ENCODE measurements at regions not wholly inside any gene's neighbourhood (a gene's known extent, or its start where the extent isn't known, plus 50 kb on each side); places are given as distances from the start of the nearest gene placed in this dataset.

DNA sequence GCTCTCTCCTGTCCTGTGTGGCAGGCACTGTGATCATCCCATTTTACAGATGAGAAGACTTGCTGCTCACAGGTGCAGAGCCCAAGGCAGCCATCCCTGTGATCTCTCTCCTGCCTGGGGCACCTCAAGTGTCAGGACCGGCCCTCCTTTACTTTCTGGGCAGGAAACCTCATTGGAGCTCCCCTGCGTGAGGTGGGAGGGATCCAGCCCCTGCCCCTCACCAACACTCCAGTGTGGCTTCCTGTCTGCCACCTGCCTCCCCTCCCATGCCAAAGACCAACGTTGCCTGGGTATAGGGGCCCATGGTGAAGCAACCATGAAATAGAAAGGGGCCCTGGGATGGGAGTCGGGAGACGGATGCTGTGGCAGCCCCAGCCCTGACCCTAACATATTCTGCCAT lies 91.2 kb upstream of the MYL10 start (continued):
- TF ChIP-seq TAF1 (conservative IDR thresholded peaks at IDR 0.05) (no peak), SP1 (IDR thresholded peaks at IDR 0.05) (no peak), ATF3 (IDR thresholded peaks at IDR 0.05) (no peak), HNF4G (IDR thresholded peaks at IDR 0.05) (no peak), RAD21 (IDR thresholded peaks at IDR 0.05) (no peak), FOXA1 (IDR thresholded peaks at IDR 0.05) (no peak), NR2F2 (IDR thresholded peaks at IDR 0.05) (no peak), HNF4A (conservative IDR thresholded peaks at IDR 0.05) (no peak)
- TF ChIP-seq, protein P1, sequence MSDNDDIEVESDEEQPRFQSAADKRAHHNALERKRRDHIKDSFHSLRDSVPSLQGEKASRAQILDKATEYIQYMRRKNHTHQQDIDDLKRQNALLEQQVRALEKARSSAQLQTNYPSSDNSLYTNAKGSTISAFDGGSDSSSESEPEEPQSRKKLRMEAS (IDR thresholded peaks at IDR 0.05): no peak
- TF ChIP-seq, protein P2, sequence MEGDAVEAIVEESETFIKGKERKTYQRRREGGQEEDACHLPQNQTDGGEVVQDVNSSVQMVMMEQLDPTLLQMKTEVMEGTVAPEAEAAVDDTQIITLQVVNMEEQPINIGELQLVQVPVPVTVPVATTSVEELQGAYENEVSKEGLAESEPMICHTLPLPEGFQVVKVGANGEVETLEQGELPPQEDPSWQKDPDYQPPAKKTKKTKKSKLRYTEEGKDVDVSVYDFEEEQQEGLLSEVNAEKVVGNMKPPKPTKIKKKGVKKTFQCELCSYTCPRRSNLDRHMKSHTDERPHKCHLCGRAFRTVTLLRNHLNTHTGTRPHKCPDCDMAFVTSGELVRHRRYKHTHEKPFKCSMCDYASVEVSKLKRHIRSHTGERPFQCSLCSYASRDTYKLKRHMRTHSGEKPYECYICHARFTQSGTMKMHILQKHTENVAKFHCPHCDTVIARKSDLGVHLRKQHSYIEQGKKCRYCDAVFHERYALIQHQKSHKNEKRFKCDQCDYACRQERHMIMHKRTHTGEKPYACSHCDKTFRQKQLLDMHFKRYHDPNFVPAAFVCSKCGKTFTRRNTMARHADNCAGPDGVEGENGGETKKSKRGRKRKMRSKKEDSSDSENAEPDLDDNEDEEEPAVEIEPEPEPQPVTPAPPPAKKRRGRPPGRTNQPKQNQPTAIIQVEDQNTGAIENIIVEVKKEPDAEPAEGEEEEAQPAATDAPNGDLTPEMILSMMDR (IDR thresholded peaks at IDR 0.05; ENCODE audit: low read depth, low read length, missing input control): no peak

DNA sequence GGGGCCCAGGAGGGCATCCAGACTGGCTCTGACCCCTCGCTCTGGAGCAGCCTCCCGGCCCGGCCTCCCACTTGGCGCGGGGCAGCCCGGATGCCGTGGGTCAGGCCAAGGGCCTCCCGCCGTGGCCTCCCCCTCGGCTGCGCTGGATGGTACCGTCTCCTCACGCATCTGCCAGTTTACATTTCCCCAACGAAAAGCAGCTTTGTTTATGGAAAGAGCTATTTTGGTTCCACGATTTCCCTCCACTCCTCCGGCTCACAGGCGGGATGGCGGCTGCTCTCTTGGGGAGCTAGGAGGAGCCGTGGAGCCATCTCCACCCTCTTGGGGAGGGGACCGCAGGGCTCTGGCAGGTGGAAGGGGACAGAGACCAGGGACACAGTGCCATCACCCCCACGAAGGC lies 93.2 kb upstream of the MYL10 start:
- DNase-seq (ENCODE audit: low spot score): no peak
- Histone ChIP-seq H3K36me3 (ENCODE audit: control insufficient read depth in 4 of 4, insufficient read depth in 3 of 4, low read depth in 1 of 4, low read length in 3 of 4) (no peaks in the 10 kb centered on the region), H3K9me3 (ENCODE audit: control insufficient read depth in 4 of 4, low read length in 3 of 4) (peaks cover 0 to 5% (median 3%) of the 10 kb centered on the region in 4 donors), H3K4me1 (ENCODE audit: control insufficient read depth in 4 of 4, insufficient read depth in 4 of 4, low read length in 3 of 4) (peaks cover 0 to 8% (median under 1%) of the 10 kb centered on the region in 4 donors), H3K27ac (ENCODE audit: low read depth in 1 of 2, low read length in 2 of 2) (no peak overlapping the region), H3K9ac (ENCODE audit: low read depth in 1 of 2, low read length in 2 of 2) (no peak overlapping the region), H3K27me3 (ENCODE audit: control insufficient read depth in 4 of 4, insufficient read depth in 4 of 4, low read length in 3 of 4) (no peaks in the 10 kb centered on the region), H3K4me3 (ENCODE audit: low read depth in 1 of 3, low read length in 3 of 3) (no peak overlapping the region)
- WGBS: 80% methylated on average over 21 of the region's 21 CpGs
- TF ChIP-seq GABPA (IDR thresholded peaks at IDR 0.05 in 1 of 2, conservative IDR thresholded peaks at IDR 0.05 in 1 of 2): no peak
- TF ChIP-seq NR2F2 (IDR thresholded peaks at IDR 0.05): no peak
- TF ChIP-seq HNF4A (conservative IDR thresholded peaks at IDR 0.05): no peak
- TF ChIP-seq HNF4G (IDR thresholded peaks at IDR 0.05): no peak
- no peak for TF ChIP-seq FOXA2 (IDR thresholded peaks at IDR 0.05)
- TF ChIP-seq, protein P3, sequence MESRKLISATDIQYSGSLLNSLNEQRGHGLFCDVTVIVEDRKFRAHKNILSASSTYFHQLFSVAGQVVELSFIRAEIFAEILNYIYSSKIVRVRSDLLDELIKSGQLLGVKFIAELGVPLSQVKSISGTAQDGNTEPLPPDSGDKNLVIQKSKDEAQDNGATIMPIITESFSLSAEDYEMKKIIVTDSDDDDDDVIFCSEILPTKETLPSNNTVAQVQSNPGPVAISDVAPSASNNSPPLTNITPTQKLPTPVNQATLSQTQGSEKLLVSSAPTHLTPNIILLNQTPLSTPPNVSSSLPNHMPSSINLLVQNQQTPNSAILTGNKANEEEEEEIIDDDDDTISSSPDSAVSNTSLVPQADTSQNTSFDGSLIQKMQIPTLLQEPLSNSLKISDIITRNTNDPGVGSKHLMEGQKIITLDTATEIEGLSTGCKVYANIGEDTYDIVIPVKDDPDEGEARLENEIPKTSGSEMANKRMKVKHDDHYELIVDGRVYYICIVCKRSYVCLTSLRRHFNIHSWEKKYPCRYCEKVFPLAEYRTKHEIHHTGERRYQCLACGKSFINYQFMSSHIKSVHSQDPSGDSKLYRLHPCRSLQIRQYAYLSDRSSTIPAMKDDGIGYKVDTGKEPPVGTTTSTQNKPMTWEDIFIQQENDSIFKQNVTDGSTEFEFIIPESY (IDR thresholded peaks at IDR 0.05): no peak
- TF ChIP-seq FOXA1 (IDR thresholded peaks at IDR 0.05): no peak
- TF ChIP-seq RXRA (IDR thresholded peaks at IDR 0.05): no peak
- TF ChIP-seq EGR1 (IDR thresholded peaks at IDR 0.05; ENCODE audit: low read depth in 2 of 2): no peak
- TF ChIP-seq, protein P2 (IDR thresholded peaks at IDR 0.05; ENCODE audit: low read depth, low read length, missing input control): no peak
- TF ChIP-seq REST (IDR thresholded peaks at IDR 0.05): no peak
- no peak for TF ChIP-seq YY1 (IDR thresholded peaks at IDR 0.05)
- no peak for TF ChIP-seq SP1 (IDR thresholded peaks at IDR 0.05)

Data from liver (tissue), 8 donors.